ENCODE measurements at regions not wholly inside any gene's neighbourhood (a gene's known extent, or its start where the extent isn't known, plus 50 kb on each side); places are given as distances from the start of the nearest gene placed in this dataset.

DNA sequence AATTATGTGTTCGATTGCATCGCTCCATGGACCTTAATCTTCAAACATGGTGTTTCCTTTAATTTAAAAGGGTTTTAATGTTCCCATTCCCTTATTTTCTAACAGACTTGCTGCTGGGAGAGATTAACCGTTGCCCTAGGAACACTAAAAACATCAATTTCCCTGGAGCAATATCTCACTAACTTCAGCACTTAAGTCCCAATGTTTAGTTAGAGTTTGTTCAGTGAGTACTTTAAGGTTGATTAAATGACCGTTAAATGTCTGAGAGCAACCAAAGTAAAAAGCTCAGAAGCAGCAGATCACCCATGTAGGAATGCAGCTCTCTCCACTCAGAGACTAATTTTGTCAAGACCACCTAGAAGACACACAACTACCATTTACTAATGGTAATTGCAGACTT lies 111.2 kb upstream of the PDE5A start:
- in situ Hi-C loops (cut with MboI; ENCODE audit: low sequenced_read_pairs, unreplicated experiment): no loop called here
- TF ChIP-seq, protein P1, sequence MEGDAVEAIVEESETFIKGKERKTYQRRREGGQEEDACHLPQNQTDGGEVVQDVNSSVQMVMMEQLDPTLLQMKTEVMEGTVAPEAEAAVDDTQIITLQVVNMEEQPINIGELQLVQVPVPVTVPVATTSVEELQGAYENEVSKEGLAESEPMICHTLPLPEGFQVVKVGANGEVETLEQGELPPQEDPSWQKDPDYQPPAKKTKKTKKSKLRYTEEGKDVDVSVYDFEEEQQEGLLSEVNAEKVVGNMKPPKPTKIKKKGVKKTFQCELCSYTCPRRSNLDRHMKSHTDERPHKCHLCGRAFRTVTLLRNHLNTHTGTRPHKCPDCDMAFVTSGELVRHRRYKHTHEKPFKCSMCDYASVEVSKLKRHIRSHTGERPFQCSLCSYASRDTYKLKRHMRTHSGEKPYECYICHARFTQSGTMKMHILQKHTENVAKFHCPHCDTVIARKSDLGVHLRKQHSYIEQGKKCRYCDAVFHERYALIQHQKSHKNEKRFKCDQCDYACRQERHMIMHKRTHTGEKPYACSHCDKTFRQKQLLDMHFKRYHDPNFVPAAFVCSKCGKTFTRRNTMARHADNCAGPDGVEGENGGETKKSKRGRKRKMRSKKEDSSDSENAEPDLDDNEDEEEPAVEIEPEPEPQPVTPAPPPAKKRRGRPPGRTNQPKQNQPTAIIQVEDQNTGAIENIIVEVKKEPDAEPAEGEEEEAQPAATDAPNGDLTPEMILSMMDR (IDR thresholded peaks at IDR 0.05; ENCODE audit: borderline replicate concordance, control extremely low read depth, extremely low read depth, insufficient read depth, missing control alignments): no peak
- DNase-seq (ENCODE audit: low spot score): no peak

DNA sequence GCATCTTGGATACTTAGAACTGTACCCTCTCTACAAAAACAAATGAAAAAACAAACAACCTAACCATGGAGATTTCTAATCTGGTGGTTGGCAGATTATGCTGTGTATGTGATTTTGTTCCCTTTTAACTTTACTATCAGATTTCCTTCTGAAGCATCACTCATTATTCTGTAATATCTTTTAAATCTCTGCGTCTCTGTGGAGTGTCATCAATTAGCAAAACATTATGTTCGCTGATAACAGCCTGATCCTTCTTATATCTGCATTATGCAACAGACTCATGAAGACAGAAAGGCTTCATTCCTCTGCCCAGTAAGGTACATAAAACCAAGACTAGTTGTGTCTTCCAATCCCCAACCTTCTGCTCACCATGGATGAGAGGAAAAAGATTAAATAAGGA lies 110.3 kb upstream of the PDE5A start:
- TF ChIP-seq, protein P1 (IDR thresholded peaks at IDR 0.05; ENCODE audit: borderline replicate concordance, control extremely low read depth, extremely low read depth, insufficient read depth, missing control alignments): no peak
- DNase-seq (ENCODE audit: low spot score): no peak
- in situ Hi-C loops (cut with MboI; ENCODE audit: low sequenced_read_pairs, unreplicated experiment): no loop called here

DNA sequence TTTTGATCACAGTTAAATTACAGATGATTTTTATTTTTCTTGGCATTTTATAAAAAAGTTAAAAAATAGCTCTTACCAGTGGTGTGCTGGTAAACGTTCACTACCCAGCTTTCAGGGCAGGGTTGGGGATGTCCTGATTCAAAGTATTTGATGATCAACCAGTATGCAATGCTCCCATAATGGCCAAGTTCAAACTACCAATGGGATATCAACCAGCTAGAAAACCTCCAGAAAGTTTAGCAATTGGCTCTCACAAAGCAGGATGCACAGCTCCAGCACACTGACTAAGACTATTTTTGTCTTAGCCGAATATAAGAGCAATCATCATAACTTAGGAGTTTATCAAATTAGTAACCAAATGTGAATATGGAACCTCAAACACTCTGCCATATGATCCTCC lies 108.0 kb upstream of the PDE5A start:
- TF ChIP-seq, protein P1 (IDR thresholded peaks at IDR 0.05; ENCODE audit: borderline replicate concordance, control extremely low read depth, extremely low read depth, insufficient read depth, missing control alignments): no peak
- DNase-seq (ENCODE audit: low spot score): no peak
- in situ Hi-C loops (cut with MboI; ENCODE audit: low sequenced_read_pairs, unreplicated experiment): no loop called here

DNA sequence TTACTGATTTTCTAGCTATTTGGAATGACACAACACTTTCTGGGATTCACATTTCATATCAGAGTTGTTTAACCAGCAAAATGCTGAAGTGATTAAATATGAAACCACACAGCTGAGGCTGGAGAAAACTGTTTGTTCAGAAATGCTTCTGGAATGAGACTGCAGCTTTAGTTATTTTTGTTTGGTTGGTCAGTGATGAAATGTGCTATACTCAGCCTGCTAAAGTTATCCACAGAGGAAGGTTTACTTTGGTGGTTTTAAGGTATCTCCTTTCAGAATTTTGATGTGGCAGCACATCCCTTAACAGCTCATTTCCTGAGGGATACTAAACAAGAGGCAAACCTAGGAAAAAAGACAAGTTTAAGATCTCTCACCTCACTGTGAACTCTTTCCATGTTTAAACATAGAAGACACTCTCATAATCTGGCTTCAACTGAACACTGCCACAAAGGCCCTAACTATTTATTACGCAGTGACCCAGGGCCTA lies 106.6 kb upstream of the PDE5A start:
- TF ChIP-seq, protein P1 (IDR thresholded peaks at IDR 0.05; ENCODE audit: borderline replicate concordance, control extremely low read depth, extremely low read depth, insufficient read depth, missing control alignments): no peak
- no peak for DNase-seq (ENCODE audit: low spot score)
- in situ Hi-C loops (cut with MboI; ENCODE audit: low sequenced_read_pairs, unreplicated experiment): no loop called here

DNA sequence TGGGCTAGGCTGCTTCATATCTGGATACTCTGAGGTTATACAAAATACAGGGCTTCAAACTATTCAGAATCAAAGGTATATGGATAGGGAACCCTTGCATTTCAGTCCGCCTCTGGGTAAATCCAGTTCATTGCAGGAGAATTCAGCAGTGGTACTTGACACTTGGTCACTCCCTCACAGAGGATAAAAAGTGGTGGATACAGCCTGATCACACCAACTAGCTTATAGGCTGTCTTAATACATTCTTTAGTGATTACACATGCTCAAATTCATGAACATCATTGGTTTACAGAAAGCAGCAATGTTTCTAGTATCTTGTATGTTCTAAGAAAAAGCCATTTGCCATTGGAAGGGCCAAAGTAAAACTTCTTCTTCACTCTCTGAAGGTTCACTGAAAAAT lies 104.8 kb upstream of the PDE5A start:
- in situ Hi-C loops (cut with MboI; ENCODE audit: low sequenced_read_pairs, unreplicated experiment): no loop called here
- TF ChIP-seq, protein P1 (IDR thresholded peaks at IDR 0.05; ENCODE audit: borderline replicate concordance, control extremely low read depth, extremely low read depth, insufficient read depth, missing control alignments): no peak
- DNase-seq (ENCODE audit: low spot score): no peak

DNA sequence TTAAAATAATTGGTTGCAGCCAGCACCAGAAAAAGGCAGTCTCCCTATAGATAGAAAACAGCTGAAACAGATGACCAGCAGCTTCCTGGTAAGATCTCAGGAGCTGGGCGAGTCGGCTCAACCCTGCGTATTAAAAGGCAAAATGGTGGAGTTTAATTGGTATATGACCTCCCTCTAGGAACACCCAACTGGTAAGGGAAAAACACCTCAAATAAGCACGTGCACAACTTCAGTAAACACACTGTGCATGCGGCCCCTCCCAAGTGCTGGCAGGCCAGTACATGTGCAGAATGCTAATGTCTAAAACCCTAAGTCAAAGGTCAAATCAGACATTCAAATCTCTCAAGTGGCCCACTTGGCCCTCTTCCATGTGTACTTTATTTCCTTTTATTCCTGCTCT lies 103.2 kb upstream of the PDE5A start:
- DNase-seq (ENCODE audit: low spot score): no peak
- TF ChIP-seq, protein P1 (IDR thresholded peaks at IDR 0.05; ENCODE audit: borderline replicate concordance, control extremely low read depth, extremely low read depth, insufficient read depth, missing control alignments): no peak
- in situ Hi-C loops (cut with MboI; ENCODE audit: low sequenced_read_pairs, unreplicated experiment): no loop called here

All from GM13976 (cell line).